ENCODE measurements at regions not wholly inside any gene's neighbourhood (a gene's known extent, or its start where the extent isn't known, plus 50 kb on each side); places are given as distances from the start of the nearest gene placed in this dataset.

DNA sequence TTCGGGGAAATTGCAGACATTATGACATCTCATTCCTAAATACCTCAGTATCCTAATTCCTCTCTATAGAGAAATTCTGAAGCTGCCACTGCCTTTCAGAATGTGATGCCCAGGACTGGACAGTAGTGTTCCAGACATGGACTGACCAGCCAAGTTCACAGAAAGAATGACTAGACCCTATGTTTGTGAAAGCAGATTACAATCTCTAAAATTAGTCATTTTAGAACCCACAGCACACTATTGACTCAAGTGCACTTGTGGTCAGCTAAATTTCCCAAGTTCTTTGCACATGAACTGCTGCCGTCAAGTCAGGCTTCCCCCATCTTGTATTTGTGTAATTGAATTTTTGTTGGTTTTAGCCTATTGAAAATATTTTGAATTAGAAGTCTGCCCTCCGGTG is 81.0 kb upstream of the ESX1 start:
- H3K27me3 ChIP-seq (ENCODE audit: insufficient read depth, low read depth, low read length): no peaks in the 10 kb centered on the region
- H3K4me2 ChIP-seq (ENCODE audit: low read length): no peak overlapping the region
- no peak overlapping the region for H3K27ac ChIP-seq (ENCODE audit: low read length)
- TF ChIP-seq EZH2 (IDR thresholded peaks at IDR 0.05; ENCODE audit: borderline replicate concordance, insufficient read depth, low read length, poor library complexity, severe bottlenecking) (no peak), TAF1 (IDR thresholded peaks at IDR 0.05; ENCODE audit: low read depth) (no peak), RAD21 (conservative IDR thresholded peaks at IDR 0.05) (no peak), EP300 (conservative IDR thresholded peaks at IDR 0.05; ENCODE audit: poor library complexity, severe bottlenecking) (no peak), MXI1 (conservative IDR thresholded peaks at IDR 0.05; ENCODE audit: poor library complexity, severe bottlenecking) (no peak), SMC3 (conservative IDR thresholded peaks at IDR 0.05; ENCODE audit: poor library complexity) (no peak), POLR2AphosphoS5 (IDR thresholded peaks at IDR 0.05) (no peak)
- TF ChIP-seq, protein P1, sequence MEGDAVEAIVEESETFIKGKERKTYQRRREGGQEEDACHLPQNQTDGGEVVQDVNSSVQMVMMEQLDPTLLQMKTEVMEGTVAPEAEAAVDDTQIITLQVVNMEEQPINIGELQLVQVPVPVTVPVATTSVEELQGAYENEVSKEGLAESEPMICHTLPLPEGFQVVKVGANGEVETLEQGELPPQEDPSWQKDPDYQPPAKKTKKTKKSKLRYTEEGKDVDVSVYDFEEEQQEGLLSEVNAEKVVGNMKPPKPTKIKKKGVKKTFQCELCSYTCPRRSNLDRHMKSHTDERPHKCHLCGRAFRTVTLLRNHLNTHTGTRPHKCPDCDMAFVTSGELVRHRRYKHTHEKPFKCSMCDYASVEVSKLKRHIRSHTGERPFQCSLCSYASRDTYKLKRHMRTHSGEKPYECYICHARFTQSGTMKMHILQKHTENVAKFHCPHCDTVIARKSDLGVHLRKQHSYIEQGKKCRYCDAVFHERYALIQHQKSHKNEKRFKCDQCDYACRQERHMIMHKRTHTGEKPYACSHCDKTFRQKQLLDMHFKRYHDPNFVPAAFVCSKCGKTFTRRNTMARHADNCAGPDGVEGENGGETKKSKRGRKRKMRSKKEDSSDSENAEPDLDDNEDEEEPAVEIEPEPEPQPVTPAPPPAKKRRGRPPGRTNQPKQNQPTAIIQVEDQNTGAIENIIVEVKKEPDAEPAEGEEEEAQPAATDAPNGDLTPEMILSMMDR (IDR thresholded peaks at IDR 0.05; ENCODE audit: poor library complexity, severe bottlenecking): no peak
- H3K36me3 ChIP-seq (ENCODE audit: insufficient read depth, low read length): no peaks in the 10 kb centered on the region
- no peak overlapping the region for H2AFZ ChIP-seq (ENCODE audit: low read depth, low read length)
- H3K9ac ChIP-seq (ENCODE audit: low read length): no peak overlapping the region
- no peak overlapping the region for H3K4me3 ChIP-seq (ENCODE audit: low read length)
- H3K9me2 ChIP-seq (ENCODE audit: insufficient read depth, low read length): no peaks in the 10 kb centered on the region
- no peaks in the 10 kb centered on the region for H3F3A ChIP-seq (ENCODE audit: insufficient read depth, low read length, poor library complexity, severe bottlenecking)
- H3K79me2 ChIP-seq (replicated peaks; ENCODE audit: insufficient read depth, low read length): no peaks in the 10 kb centered on the region
- H3K9me3 ChIP-seq (ENCODE audit: low read length): no peaks in the 10 kb centered on the region
- no peaks in the 10 kb centered on the region for H4K20me1 ChIP-seq (ENCODE audit: insufficient read depth)

DNA sequence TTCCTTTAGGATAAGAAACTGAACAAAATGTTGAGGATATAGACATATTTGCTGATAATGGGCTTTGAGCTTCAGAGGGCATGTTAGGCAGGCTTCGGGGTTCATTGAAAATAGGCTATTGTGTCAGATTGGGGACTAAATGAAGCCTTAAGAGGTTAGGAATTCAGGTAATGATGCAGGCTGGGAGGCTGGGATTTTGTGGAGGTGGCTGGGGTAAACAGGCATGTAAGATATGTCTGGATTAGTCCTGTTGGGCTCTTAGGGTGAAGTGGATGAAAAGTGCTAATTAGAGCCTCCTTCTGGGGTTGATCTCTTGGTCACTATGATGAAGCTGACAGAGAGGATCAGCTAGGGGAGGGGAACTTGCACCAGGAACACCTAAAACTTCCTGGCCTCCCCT is 80.2 kb upstream of the ESX1 start:
- Histone ChIP-seq H3F3A (ENCODE audit: insufficient read depth, low read length, poor library complexity, severe bottlenecking) (no peaks in the 10 kb centered on the region), H3K79me2 (replicated peaks; ENCODE audit: insufficient read depth, low read length) (no peaks in the 10 kb centered on the region), H3K9me3 (ENCODE audit: low read length) (no peaks in the 10 kb centered on the region), H3K4me2 (ENCODE audit: low read length) (no peak overlapping the region), H3K27ac (ENCODE audit: low read length) (no peak overlapping the region), H3K9me2 (ENCODE audit: insufficient read depth, low read length) (no peaks in the 10 kb centered on the region), H4K20me1 (ENCODE audit: insufficient read depth) (no peaks in the 10 kb centered on the region), H3K36me3 (ENCODE audit: insufficient read depth, low read length) (no peaks in the 10 kb centered on the region), H2AFZ (ENCODE audit: low read depth, low read length) (no peak overlapping the region), H3K27me3 (ENCODE audit: insufficient read depth, low read depth, low read length) (no peaks in the 10 kb centered on the region), H3K9ac (ENCODE audit: low read length) (no peak overlapping the region), H3K4me3 (ENCODE audit: low read length) (no peak overlapping the region)
- no peak for TF ChIP-seq TAF1 (IDR thresholded peaks at IDR 0.05; ENCODE audit: low read depth)
- TF ChIP-seq, protein P1 (IDR thresholded peaks at IDR 0.05; ENCODE audit: poor library complexity, severe bottlenecking): no peak
- TF ChIP-seq, protein P2, sequence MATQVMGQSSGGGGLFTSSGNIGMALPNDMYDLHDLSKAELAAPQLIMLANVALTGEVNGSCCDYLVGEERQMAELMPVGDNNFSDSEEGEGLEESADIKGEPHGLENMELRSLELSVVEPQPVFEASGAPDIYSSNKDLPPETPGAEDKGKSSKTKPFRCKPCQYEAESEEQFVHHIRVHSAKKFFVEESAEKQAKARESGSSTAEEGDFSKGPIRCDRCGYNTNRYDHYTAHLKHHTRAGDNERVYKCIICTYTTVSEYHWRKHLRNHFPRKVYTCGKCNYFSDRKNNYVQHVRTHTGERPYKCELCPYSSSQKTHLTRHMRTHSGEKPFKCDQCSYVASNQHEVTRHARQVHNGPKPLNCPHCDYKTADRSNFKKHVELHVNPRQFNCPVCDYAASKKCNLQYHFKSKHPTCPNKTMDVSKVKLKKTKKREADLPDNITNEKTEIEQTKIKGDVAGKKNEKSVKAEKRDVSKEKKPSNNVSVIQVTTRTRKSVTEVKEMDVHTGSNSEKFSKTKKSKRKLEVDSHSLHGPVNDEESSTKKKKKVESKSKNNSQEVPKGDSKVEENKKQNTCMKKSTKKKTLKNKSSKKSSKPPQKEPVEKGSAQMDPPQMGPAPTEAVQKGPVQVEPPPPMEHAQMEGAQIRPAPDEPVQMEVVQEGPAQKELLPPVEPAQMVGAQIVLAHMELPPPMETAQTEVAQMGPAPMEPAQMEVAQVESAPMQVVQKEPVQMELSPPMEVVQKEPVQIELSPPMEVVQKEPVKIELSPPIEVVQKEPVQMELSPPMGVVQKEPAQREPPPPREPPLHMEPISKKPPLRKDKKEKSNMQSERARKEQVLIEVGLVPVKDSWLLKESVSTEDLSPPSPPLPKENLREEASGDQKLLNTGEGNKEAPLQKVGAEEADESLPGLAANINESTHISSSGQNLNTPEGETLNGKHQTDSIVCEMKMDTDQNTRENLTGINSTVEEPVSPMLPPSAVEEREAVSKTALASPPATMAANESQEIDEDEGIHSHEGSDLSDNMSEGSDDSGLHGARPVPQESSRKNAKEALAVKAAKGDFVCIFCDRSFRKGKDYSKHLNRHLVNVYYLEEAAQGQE (IDR thresholded peaks at IDR 0.05; ENCODE audit: borderline replicate concordance): no peak
- TF ChIP-seq EZH2 (IDR thresholded peaks at IDR 0.05; ENCODE audit: borderline replicate concordance, insufficient read depth, low read length, poor library complexity, severe bottlenecking): no peak
- no peak for TF ChIP-seq SMC3 (conservative IDR thresholded peaks at IDR 0.05; ENCODE audit: poor library complexity)
- TF ChIP-seq POLR2AphosphoS5 (IDR thresholded peaks at IDR 0.05): no peak
- no peak for TF ChIP-seq MXI1 (conservative IDR thresholded peaks at IDR 0.05; ENCODE audit: poor library complexity, severe bottlenecking)
- no peak for TF ChIP-seq EP300 (conservative IDR thresholded peaks at IDR 0.05; ENCODE audit: poor library complexity, severe bottlenecking)
- TF ChIP-seq RAD21 (conservative IDR thresholded peaks at IDR 0.05): no peak
